ENCODE measurements at regions not wholly inside any gene's neighbourhood (a gene's known extent, or its start where the extent isn't known, plus 50 kb on each side); places are given as distances from the start of the nearest gene placed in this dataset.

- intact Hi-C loops (cut with DNase I; ENCODE audit: low total_unique reads): loop anchor here (2.0 kb wide), 1 partner anchor 64 kb away; no protein-coding TSS in a partner anchor
- no peak for DNase-seq (ENCODE audit: low spot score in 2 of 2)
- H3K9me3 ChIP-seq: no peaks in the 10 kb centered on the region
Measured at GRCh38 chr1:98172578-98172977, 251.7 kb upstream of the DPYD start.

GRCh38 chr1:98172022-98172421, 251.2 kb upstream of the DPYD start:
- no peak overlapping the region for H3K4me3 ChIP-seq
- DNase-seq (ENCODE audit: low spot score in 2 of 2): no peak
- no peaks in the 10 kb centered on the region for H3K9me3 ChIP-seq
- no peak overlapping the region for H3K27ac ChIP-seq
- intact Hi-C loops (cut with DNase I; ENCODE audit: low total_unique reads): loop anchor here (2.0 kb wide), 1 partner anchor 63 kb away; no protein-coding TSS in a partner anchor
- no peaks in the 10 kb centered on the region for H3K4me1 ChIP-seq
- H3K36me3 ChIP-seq: no peaks in the 10 kb centered on the region
- TF ChIP-seq POLR2A (IDR thresholded peaks at IDR 0.05) (no peak), CTCF (IDR thresholded peaks at IDR 0.05) (no peak), POLR2AphosphoS5 (IDR thresholded peaks at IDR 0.05) (no peak)
- H3K27me3 ChIP-seq: no peaks in the 10 kb centered on the region

More at GRCh38 chr1:98172578-98172977, 251.7 kb upstream of the DPYD start:
- H3K36me3 ChIP-seq: no peaks in the 10 kb centered on the region
- no peaks in the 10 kb centered on the region for H3K4me1 ChIP-seq
- no peak overlapping the region for H3K4me3 ChIP-seq
- no peak overlapping the region for H3K27ac ChIP-seq
- no peaks in the 10 kb centered on the region for H3K27me3 ChIP-seq
- no peak for TF ChIP-seq POLR2AphosphoS5 (IDR thresholded peaks at IDR 0.05)
- no peak for TF ChIP-seq CTCF (IDR thresholded peaks at IDR 0.05)
- TF ChIP-seq POLR2A (IDR thresholded peaks at IDR 0.05): no peak

- no peaks in the 10 kb centered on the region for H3K27me3 ChIP-seq
- H3K4me3 ChIP-seq: no peak overlapping the region
- DNase-seq (ENCODE audit: low spot score in 2 of 2): no peak
- H3K4me1 ChIP-seq: no peaks in the 10 kb centered on the region
- intact Hi-C loops (cut with DNase I; ENCODE audit: low total_unique reads): no loop called here
- no peak overlapping the region for H3K27ac ChIP-seq
- no peaks in the 10 kb centered on the region for H3K36me3 ChIP-seq
- no peaks in the 10 kb centered on the region for H3K9me3 ChIP-seq
- TF ChIP-seq POLR2AphosphoS5 (IDR thresholded peaks at IDR 0.05) (no peak), CTCF (IDR thresholded peaks at IDR 0.05) (no peak), POLR2A (IDR thresholded peaks at IDR 0.05) (no peak)
Measured at GRCh38 chr1:98164509-98164908, 243.7 kb upstream of the DPYD start.

- H3K4me1 ChIP-seq: no peaks in the 10 kb centered on the region
- no peaks in the 10 kb centered on the region for H3K27me3 ChIP-seq
- intact Hi-C loops (cut with DNase I; ENCODE audit: low total_unique reads): no loop called here
- H3K27ac ChIP-seq: no peak overlapping the region
- DNase-seq (ENCODE audit: low spot score in 2 of 2): no peak
- H3K4me3 ChIP-seq: no peak overlapping the region
- H3K9me3 ChIP-seq: no peaks in the 10 kb centered on the region
- TF ChIP-seq POLR2A (IDR thresholded peaks at IDR 0.05) (no peak), POLR2AphosphoS5 (IDR thresholded peaks at IDR 0.05) (no peak), CTCF (IDR thresholded peaks at IDR 0.05) (no peak)
- no peaks in the 10 kb centered on the region for H3K36me3 ChIP-seq
Measured at GRCh38 chr1:98157524-98158313, 236.9 kb upstream of the DPYD start.

- no peak for TF ChIP-seq POLR2AphosphoS5 (IDR thresholded peaks at IDR 0.05)
- no peak for TF ChIP-seq CTCF (IDR thresholded peaks at IDR 0.05)
- no peak for TF ChIP-seq POLR2A (IDR thresholded peaks at IDR 0.05)
- no peak overlapping the region for H3K4me3 ChIP-seq
- no peak for DNase-seq (ENCODE audit: low spot score in 2 of 2)
- no peaks in the 10 kb centered on the region for H3K4me1 ChIP-seq
- H3K27ac ChIP-seq: no peak overlapping the region
- no peaks in the 10 kb centered on the region for H3K36me3 ChIP-seq
- intact Hi-C loops (cut with DNase I; ENCODE audit: low total_unique reads): no loop called here
- no peaks in the 10 kb centered on the region for H3K27me3 ChIP-seq
- peaks cover 0 to 15% of the 10 kb centered on the region in 2 donors for H3K9me3 ChIP-seq
Measured at GRCh38 chr1:98147280-98147679, 226.4 kb upstream of the DPYD start.
